ENCODE measurements at regions not wholly inside any gene's neighbourhood (a gene's known extent, or its start where the extent isn't known, plus 50 kb on each side); places are given as distances from the start of the nearest gene placed in this dataset.

- DNase-seq (ENCODE audit: low read depth in 2 of 2), result no peak
- H3K4me3 ChIP-seq (replicated peaks in 1 of 2; ENCODE audit: low read depth in 2 of 2, low read length in 2 of 2), result no peak overlapping the region
- no peak for TF ChIP-seq CTCF (IDR thresholded peaks at IDR 0.05; ENCODE audit: low read depth, low read length)
These were observed 148.6 kb downstream of the NXPE2 start for GRCh38 chr11:114826910-114827442.

GRCh38 chr11:114827736-114828135, 149.4 kb downstream of the NXPE2 start:
- no peak for DNase-seq (ENCODE audit: low read depth in 2 of 2)
- no peak overlapping the region for H3K4me3 ChIP-seq (replicated peaks in 1 of 2; ENCODE audit: low read depth in 2 of 2, low read length in 2 of 2)
- TF ChIP-seq CTCF (IDR thresholded peaks at IDR 0.05; ENCODE audit: low read depth, low read length), result no peak

GRCh38 chr11:114832532-114833125, 154.3 kb downstream of the NXPE2 start:
- no peak for TF ChIP-seq CTCF (IDR thresholded peaks at IDR 0.05; ENCODE audit: low read depth, low read length)
- H3K4me3 ChIP-seq (replicated peaks in 1 of 2; ENCODE audit: low read depth in 2 of 2, low read length in 2 of 2), result no peak overlapping the region
- no peak for DNase-seq (ENCODE audit: low read depth in 2 of 2)

GRCh38 chr11:114836161-114836560, 157.8 kb downstream of the NXPE2 start:
- no peak for DNase-seq (ENCODE audit: low read depth in 2 of 2)
- no peak for TF ChIP-seq CTCF (IDR thresholded peaks at IDR 0.05; ENCODE audit: low read depth, low read length)
- H3K4me3 ChIP-seq (replicated peaks in 1 of 2; ENCODE audit: low read depth in 2 of 2, low read length in 2 of 2), result no peak overlapping the region

GRCh38 chr11:114844896-114845295, 166.6 kb downstream of the NXPE2 start:
- no peak overlapping the region for H3K4me3 ChIP-seq (replicated peaks in 1 of 2; ENCODE audit: low read depth in 2 of 2, low read length in 2 of 2)
- no peak for TF ChIP-seq CTCF (IDR thresholded peaks at IDR 0.05; ENCODE audit: low read depth, low read length)
- DNase-seq (ENCODE audit: low read depth in 2 of 2), result no peak

- no peak for TF ChIP-seq CTCF (IDR thresholded peaks at IDR 0.05; ENCODE audit: low read depth, low read length)
- no peak for DNase-seq (ENCODE audit: low read depth in 2 of 2)
- H3K4me3 ChIP-seq (replicated peaks in 1 of 2; ENCODE audit: low read depth in 2 of 2, low read length in 2 of 2), result no peak overlapping the region
These were observed 167.6 kb downstream of the NXPE2 start for GRCh38 chr11:114845766-114846415.

All from cardiac fibroblast (primary cell).